ENCODE measurements at regions not wholly inside any gene's neighbourhood (a gene's known extent, or its start where the extent isn't known, plus 50 kb on each side); places are given as distances from the start of the nearest gene placed in this dataset.

DNA sequence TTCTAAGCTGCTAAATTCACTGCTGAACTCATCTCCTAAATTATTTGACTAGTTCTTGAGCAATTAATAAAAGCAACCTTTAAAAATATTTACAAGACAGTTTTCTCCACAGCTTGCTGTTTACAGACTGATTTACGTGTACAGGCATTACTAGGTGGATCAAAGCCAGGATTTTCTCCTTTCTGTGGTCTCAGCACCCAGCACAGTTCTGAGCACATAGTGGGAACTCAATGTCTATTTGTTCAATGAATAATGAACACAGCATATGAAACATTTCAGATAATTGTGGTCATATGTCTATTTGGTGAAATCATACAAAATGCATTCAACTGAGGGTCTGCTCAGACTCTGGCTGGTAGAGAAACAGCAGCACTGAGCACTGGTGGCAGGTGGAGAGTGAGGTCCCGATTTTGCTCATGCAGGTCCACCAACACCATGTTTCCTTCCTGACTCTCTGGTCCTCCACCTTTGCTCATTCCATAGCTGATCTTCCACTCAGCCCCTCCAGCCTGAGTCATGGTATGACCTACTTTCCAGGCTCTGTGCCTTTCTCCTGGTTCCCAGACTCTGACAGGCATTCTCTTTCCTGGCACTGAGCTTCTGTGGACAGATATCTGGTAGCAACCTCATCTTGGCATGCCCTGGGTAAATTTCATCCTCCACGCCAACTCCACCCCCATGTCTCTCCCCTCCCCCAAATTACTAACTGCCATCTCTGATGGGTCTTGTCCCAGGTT lies 311.3 kb downstream of the TGFB2 start:
- in situ Hi-C loops (cut with MboI) (no loop called here), intact Hi-C loops (cut with micrococcal nuclease) (no loop called here)
- Histone ChIP-seq H3K9me3 (replicated peaks; ENCODE audit: control insufficient read depth, insufficient read depth, low read depth, low read length) (no peaks in the 10 kb centered on the region), H3K9ac (ENCODE audit: insufficient read depth in 1 of 2, low read depth in 2 of 2, low read length in 2 of 2) (no peak overlapping the region), H3K36me3 (ENCODE audit: control insufficient read depth, insufficient read depth, low read length) (no peaks in the 10 kb centered on the region), H3K27me3 (ENCODE audit: control insufficient read depth in 2 of 2, insufficient read depth in 2 of 2, low read length in 2 of 2) (no peaks in the 10 kb centered on the region), H3K27ac (ENCODE audit: extremely low read depth, low read depth, low read length) (no peak overlapping the region), H2AFZ (ENCODE audit: low read depth, low read length) (no peak overlapping the region), H3K4me3 (no peak overlapping the region), H3K9me1 (ENCODE audit: control insufficient read depth, insufficient read depth, low read length) (no peaks in the 10 kb centered on the region), H3K4me2 (ENCODE audit: insufficient read depth, low read length) (no peak overlapping the region), H3K4me1 (replicated peaks in 1 of 2; ENCODE audit: control insufficient read depth in 2 of 2, insufficient read depth in 2 of 2, low read length in 2 of 2) (no peaks in the 10 kb centered on the region), H3K79me2 (ENCODE audit: control insufficient read depth, insufficient read depth, low read length) (no peaks in the 10 kb centered on the region), H4K20me1 (replicated peaks; ENCODE audit: control insufficient read depth, insufficient read depth, low read length) (no peaks in the 10 kb centered on the region)
- ChIA-PET CTCF (ENCODE audit: low intra/inter-chr PET ratio) (no interaction called here), POLR2A (no interaction called here)
- FAIRE-seq = no peak
- TF ChIP-seq SMAD4 (CRISPR knock-in tag; conservative IDR thresholded peaks at IDR 0.05) (no peak), NFATC3 (IDR thresholded peaks at IDR 0.05) (no peak), CTCFL (IDR thresholded peaks at IDR 0.05; ENCODE audit: borderline replicate concordance, insufficient read depth, low read depth, low read length, poor library complexity, severe bottlenecking) (no peak)
- TF ChIP-seq, protein P1, sequence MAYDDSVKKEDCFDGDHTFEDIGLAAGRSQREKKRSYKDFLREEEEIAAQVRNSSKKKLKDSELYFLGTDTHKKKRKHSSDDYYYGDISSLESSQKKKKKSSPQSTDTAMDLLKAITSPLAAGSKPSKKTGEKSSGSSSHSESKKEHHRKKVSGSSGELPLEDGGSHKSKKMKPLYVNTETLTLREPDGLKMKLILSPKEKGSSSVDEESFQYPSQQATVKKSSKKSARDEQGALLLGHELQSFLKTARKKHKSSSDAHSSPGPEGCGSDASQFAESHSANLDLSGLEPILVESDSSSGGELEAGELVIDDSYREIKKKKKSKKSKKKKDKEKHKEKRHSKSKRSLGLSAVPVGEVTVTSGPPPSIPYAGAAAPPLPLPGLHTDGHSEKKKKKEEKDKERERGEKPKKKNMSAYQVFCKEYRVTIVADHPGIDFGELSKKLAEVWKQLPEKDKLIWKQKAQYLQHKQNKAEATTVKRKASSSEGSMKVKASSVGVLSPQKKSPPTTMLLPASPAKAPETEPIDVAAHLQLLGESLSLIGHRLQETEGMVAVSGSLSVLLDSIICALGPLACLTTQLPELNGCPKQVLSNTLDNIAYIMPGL (CRISPR knock-in tag; IDR thresholded peaks at IDR 0.05) = no peak
- no peak for ATAC-seq
- WGBS (ENCODE audit: insufficient coverage, low coverage, missing lambda C conversion rate) = 0% methylated on average over 3 of the region's 3 CpGs
- no TSS peak for BruUV-seq (replicated peaks)
- DNase-seq (ENCODE audit: extremely low read depth in 1 of 4, low spot score in 3 of 4) = no peak
